HG02571 (cell line): ENCODE measurements at regions not wholly inside any gene's neighbourhood (a gene's known extent, or its start where the extent isn't known, plus 50 kb on each side); places are given as distances from the start of the nearest gene placed in this dataset.

Source experiments
- ATAC-seq: cut with Tn5 transposase; IDR thresholded peaks from one replicate; pipeline ENCODE4 v1.9.1; 2021; ENCODE audit warnings: mild to moderate bottlenecking, moderate library complexity; ENCODE audit not compliant: unreplicated experiment

GRCh38 chr7:131900785-131901287 is 344.4 kb upstream of the PODXL start:
- ATAC-seq = no peak

GRCh38 chr7:131899271-131900030 is 343.0 kb upstream of the PODXL start:
- no peak for ATAC-seq

GRCh38 chr7:131898418-131898817 is 342.0 kb upstream of the PODXL start:
- no peak for ATAC-seq

- ATAC-seq = no peak
Observed at GRCh38 chr7:131897790-131898165, 341.4 kb upstream of the PODXL start.

- no peak for ATAC-seq
Observed at GRCh38 chr7:131897016-131897789, 340.8 kb upstream of the PODXL start.

- ATAC-seq = no peak
Observed at GRCh38 chr7:131896165-131896863, 339.9 kb upstream of the PODXL start.

- ATAC-seq = no peak
Observed at GRCh38 chr7:131895541-131896164, 339.2 kb upstream of the PODXL start.

- ATAC-seq = no peak
Observed at GRCh38 chr7:131893631-131894340, 337.4 kb upstream of the PODXL start.

GRCh38 chr7:131890176-131890575 is 333.7 kb upstream of the PODXL start:
- ATAC-seq = no peak

GRCh38 chr7:131889572-131890150 is 333.2 kb upstream of the PODXL start:
- ATAC-seq = no peak

GRCh38 chr7:131883769-131884168 is 327.3 kb upstream of the PODXL start:
- no peak for ATAC-seq

GRCh38 chr7:131883196-131883595 is 326.8 kb upstream of the PODXL start:
- no peak for ATAC-seq

- ATAC-seq = no peak
Observed at GRCh38 chr7:131882321-131882720, 325.9 kb upstream of the PODXL start.

- ATAC-seq = no peak
Observed at GRCh38 chr7:131880078-131880477, 323.6 kb upstream of the PODXL start.

- ATAC-seq = no peak
Observed at GRCh38 chr7:131879424-131879823, 323.0 kb upstream of the PODXL start.

- ATAC-seq = no peak
Observed at GRCh38 chr7:131878777-131879176, 322.3 kb upstream of the PODXL start.

- ATAC-seq = no peak
Observed at GRCh38 chr7:131873581-131873980, 317.2 kb upstream of the PODXL start.

GRCh38 chr7:131869986-131870385 is 313.6 kb upstream of the PODXL start:
- ATAC-seq = no peak

GRCh38 chr7:131869169-131869844 is 312.9 kb upstream of the PODXL start:
- ATAC-seq = no peak

GRCh38 chr7:131867461-131867860 is 311.0 kb upstream of the PODXL start:
- ATAC-seq = no peak
